ENCODE measurements at regions not wholly inside any gene's neighbourhood (a gene's known extent, or its start where the extent isn't known, plus 50 kb on each side); places are given as distances from the start of the nearest gene placed in this dataset.
"Not testable (repeated sequence)": the region's sequence is repeated elsewhere in the genome, so short reads cannot be mapped to it uniquely, and the experiment has no call there.

DNA sequence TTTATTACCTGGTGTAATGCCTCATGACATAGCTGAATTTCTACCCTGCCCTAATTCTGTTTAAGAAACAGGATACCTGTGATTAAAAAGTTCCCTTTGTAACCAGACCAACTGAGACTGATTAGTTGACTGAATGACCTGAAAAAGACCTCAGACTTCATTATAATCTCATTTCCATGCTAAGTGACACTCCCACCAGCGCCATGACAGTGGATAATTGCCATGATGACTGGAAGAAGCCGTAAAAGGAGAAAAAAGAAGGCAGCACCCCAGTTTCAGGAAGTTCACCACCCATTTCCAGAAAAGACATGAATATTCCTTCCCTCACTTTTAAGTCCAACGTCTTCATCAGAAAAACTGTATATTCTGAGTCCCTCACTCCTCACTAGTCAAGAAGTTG, 125.6 kb upstream of the HS3ST4 start:
- DNase-seq (ENCODE audit: low read depth, low spot score): no peak

DNA sequence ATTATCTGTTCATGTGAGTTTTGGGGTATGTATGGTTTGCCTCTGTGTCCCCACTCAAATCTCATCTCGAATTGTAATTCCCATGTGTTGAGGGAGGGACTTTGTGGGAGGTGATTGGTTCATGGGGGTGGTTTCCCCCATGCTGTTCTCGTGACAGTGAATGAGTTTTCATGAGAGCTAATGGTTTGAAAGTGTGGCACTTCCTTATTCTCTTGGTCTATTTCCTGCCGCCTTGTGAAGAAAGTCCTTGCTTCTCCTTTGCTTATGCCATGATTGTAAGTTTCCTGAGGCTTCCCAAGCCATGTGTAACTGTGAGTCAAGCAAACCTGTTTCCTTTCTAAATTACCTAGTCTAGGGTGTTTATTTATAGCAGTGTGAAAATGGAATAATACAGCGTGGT, 128.1 kb upstream of the HS3ST4 start:
- no peak for DNase-seq (ENCODE audit: low read depth, low spot score)

DNA sequence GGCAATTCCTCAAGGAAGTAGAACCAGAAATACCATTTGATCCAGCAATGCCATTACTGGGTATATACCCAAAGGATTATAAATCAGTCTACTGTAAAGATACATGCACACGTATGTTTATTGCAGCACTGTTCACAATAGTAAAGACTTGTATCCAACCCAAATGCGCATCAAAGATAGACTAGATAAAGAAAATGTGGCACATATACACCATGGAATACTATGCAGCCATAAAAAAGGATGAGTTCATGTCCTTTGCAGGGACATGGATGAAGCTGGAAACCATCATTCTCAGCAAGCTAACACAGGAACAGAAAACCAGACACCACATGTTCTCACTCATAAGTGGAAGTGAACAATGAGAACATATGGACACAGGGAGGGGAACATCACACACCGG, 130.0 kb upstream of the HS3ST4 start:
- DNase-seq (ENCODE audit: low read depth, low spot score): not testable (repeated sequence)

DNA sequence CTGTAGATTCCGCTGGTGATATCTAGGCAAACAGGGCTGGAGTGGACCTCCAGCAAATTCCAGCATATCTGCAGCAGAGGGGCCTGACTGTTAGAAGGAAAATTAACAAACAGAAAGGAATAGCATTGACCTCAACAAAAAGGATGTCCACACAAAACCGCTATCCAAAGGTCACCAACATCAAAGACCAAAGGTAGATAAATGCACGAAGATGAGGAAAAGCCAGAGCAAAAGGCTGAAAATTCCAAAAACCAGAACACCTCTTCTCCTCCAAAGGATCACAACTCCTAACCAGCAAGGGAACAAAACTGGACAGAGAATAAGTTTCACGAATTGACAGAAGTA, 134.8 kb upstream of the HS3ST4 start:
- not testable (repeated sequence) for DNase-seq (ENCODE audit: low read depth, low spot score)

DNA sequence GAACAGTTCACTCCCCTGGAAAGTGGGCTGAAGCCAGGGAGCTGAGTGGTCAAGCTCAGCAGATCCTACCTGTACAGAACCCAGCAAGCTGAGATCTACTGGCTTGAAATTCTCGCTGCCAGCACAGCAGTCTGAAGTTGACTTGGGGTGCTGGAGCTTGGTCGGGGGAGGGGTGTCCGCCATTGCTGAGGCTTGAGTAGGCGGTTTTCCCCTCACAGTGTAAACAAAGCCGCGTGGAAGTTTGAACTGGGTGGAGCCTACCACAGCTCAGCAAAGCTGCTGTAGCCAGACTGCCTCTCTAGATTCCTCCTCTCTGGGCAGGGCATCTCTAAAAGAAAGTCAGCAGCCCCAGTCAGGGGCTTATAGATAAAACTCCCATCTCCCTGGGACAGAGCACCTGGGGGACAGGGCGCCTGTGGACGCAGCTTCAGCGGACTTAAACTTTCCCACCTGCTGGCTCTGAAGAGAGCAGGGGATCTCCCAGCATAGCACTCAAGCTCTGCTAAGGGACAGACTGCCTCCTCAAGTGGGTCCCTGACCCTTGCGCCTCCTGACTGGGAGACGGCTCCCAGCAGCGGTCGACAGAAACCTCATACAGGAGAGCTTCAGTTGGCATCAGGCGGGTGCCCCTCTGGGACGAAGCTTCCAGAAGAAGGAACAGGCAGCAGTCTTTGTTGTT, 135.3 kb upstream of the HS3ST4 start:
- DNase-seq (ENCODE audit: low read depth, low spot score): not testable (repeated sequence)

DNA sequence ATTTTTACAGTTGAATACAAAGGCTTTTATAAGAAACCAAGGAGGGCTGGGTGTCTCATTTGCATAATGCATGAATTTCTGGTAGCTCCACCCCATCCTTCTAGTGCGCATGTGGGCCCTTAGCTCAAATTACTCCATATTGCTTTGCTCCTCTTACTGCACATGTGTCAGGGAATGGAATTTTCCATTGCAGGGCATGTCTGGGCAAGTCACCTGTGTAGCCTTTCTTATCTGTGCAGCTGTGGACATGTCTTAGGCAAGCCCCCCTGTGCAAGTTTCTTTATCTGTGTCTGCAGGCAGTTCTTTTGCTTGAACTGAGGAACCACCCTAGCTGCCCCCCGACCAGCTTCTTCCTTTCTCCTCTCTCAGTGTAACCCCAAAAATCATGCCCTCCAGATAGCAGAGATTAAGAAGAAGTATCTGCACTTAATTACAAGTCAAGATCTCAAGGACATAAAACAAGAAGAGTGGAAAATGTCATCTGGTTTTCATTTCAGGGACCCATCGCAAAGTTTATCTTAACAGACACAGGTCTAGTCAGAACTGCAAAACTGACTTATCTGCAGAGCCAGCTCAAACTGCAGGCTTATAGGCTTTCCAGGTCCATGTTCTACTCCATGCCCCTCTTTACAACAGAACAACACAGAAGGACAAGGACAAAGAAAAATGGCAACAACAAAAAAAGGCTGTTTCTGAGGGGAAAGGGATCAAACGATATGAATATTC, 137.9 kb upstream of the HS3ST4 start:
- no peak for DNase-seq (ENCODE audit: low read depth, low spot score)

DNA sequence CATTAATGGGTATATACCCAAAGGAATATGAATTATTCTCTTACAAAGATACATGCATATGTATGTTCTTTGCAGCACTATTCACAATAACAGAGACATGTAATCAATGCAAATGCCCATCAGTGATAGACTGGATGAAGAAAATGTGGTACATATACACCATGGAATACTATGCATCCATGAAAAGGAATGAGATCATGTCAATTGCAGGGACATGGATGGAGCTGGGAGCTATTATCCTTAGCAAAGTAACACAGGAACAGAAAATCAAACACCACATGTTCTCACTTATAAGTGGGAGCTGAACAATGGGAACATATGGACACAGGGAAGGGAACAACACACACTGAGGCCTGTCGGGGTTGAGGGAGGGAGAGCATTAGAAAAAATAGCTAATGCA, 141.1 kb upstream of the HS3ST4 start:
- DNase-seq (ENCODE audit: low read depth, low spot score): no peak

DNA sequence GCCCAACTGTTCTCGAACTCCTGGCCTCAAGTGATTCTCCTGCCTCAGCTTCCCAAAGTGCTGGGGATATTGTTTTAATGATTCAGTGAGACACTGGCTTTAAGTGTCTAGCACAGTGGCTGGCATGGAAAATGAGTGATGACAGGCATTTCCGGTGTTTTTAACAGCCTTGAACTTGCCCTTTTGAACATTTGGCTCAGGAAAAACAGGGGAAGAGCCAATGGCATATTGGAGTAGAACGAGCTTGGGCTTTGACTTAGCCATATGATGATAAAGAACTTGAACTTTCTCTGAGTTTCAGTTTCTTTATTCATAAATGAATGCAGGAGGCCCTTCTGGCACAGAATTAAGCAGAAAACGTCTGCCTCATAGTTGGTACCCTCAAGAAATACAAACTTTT, 145.0 kb upstream of the HS3ST4 start:
- no peak for DNase-seq (ENCODE audit: low read depth, low spot score)

DNA sequence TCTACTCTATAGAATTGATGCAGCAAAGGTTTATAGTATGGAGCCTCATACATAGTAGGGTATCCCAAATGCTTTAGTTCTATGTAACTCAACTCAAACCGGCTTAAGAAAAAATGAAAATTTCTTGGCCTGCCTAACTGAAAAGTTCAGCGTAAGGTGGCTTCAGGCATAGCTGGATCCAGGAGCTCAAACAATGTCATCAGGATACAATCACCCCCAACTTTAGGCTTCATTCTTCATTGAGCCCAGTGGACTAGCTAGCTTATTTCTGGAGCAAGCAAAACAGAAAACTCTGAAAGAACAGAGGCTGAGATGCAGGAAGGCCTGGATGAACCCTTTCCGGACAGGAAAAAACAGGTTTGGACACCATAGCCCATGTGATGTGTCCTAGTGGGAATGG, 147.5 kb upstream of the HS3ST4 start:
- no peak for DNase-seq (ENCODE audit: low read depth, low spot score)

DNA sequence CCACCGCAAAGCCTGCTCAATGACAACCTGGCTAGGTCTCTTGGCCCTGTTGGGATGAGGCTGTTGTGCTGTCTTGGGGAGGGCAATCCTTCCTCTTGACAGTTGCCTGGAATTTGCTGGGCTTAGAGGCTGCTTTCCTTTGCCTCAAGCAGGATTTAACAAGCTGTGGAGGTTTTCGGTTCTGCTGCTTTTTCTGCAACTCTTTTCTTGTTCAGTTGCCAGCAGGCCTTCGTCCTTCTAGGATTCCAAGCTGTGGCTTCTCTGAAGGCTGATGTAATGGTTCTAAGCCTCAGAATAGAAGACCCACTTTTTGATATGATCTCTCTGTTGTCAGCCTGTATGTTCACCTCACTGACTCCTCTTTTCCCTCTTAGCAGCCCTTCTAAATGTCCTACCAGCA, 149.5 kb upstream of the HS3ST4 start:
- no peak for DNase-seq (ENCODE audit: low read depth, low spot score)

DNA sequence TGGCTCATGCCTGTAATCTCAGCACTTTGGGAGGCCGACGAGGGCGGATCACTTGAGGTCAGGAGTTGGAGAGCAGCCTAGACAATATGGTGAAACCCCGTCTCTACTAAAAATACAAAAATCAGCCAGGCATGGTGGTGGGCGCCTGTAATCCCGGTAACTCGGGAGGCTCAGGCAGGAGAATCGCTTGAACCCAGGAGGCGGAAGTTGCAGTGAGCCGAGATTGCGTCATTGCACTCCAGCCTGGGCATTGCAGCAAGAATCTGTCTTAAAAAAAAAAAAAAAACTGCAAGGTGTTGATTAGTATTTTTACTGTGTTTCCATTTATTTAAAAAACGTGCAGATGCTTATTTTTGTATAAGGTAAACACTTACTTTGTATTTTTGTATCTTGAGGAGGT, 152.0 kb upstream of the HS3ST4 start:
- DNase-seq (ENCODE audit: low read depth, low spot score): not testable (repeated sequence)

DNA sequence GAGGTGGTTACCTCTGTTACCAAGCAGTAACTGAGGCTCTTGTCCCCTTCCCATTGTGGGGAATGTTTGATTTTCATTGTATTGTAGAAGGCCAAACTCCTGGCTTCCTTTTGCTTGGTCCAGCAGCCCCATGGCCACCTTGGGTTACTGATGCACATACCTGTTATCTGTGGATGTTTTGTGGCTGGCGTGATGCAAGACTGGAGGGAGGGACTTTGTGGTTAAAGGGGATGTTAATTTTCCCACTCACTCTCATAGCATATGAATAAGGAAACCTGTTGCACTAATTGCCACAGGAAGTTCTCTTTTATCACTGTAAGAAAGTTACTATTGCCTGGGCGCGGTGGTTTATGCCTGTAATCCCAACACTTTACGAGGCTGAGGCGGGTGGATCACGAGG, 168.6 kb upstream of the HS3ST4 start:
- DNase-seq (ENCODE audit: low read depth, low spot score): peak; percentile 47

DNA sequence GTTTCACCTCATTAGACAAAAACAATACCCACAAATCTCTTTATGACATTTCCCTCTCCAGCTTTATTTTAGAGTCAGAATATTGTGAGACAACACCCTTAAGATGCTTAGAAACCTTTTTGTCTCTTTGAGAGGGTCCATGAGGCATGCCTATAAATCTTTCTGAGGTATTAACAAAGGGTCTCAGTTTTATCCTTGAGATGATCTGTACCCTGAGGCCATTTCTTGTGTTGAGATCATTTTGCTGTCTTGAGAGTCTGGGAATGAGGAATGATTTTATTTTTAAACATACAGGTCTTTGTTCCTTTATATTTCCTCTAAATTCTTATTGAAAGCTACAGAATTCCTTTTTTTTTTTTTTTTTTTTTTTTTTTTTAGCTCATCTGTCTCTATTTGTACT, 179.7 kb upstream of the HS3ST4 start:
- DNase-seq (ENCODE audit: low read depth, low spot score): no peak

DNA sequence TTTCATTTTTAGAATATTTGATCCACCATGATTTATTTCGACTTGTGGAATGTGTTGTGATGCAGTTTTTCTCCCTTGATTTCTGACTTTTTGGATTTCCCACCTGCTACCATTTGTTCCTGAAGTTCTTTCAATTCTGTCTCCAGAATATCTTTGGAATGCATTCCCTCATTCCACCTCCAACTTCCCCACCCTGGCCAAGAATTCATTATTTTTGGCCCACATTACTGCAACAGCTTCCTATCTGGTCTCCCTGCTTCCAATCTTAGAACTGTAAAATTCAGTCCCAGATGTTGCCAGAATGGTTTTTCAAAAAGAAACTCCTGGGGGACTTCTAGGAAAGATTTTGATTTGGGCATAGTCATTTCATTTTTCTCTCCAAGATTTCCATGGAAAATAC, 182.3 kb upstream of the HS3ST4 start:
- no peak for DNase-seq (ENCODE audit: low read depth, low spot score)

DNA sequence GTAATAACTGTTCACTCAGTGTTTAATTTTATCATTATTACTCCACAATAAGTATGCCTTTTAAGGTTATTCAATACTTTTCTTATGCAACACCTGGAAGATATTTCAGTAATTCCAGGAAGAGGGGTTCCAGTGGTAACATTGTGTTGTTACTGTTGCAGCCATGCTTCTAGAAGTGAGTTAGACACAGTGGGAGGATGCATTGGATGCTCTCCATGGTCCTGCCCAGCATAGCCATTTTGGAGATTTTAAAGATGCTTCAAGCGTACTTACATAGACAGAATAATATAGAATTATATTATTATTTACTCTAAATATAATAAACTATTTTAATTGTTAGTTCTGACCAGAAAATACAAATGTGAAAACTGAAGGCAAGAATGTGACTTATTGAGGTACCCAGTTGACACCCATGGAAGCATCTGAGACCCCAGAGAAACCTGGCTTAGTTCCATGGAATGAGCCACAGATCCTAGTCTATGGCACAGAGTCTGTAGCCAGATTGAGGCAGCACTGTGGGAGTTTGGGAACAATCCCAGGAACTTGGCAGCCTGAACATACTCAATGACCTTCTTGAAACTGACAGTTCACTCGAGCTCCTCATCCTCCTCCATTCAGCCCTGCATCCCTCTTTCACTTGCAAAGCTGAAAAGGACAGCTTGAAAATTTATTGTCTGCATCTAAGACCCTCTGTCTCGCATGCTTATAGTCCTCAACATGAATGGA, 190.1 kb upstream of the HS3ST4 start:
- no peak for DNase-seq (ENCODE audit: low read depth, low spot score)

DNA sequence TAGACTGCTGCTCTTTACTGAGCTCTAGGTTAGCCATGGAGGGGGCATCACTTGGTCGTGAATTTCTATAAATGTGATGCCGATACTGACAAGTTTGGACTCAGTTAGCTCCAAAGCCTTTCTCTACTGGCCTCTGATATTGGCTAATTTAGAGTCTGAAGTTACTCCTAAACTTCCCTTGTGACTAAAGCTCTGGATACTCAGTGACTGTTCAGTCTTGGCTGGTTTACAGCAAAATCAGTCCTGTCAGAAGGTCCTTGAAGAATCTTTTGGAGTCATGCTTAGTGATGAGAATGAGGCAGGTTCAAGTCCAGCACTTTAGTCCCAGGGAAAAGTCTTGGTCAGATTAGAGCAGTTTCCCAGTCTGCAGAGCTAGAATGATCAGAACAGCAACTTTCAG, 197.5 kb upstream of the HS3ST4 start:
- no peak for DNase-seq (ENCODE audit: low read depth, low spot score)

DNA sequence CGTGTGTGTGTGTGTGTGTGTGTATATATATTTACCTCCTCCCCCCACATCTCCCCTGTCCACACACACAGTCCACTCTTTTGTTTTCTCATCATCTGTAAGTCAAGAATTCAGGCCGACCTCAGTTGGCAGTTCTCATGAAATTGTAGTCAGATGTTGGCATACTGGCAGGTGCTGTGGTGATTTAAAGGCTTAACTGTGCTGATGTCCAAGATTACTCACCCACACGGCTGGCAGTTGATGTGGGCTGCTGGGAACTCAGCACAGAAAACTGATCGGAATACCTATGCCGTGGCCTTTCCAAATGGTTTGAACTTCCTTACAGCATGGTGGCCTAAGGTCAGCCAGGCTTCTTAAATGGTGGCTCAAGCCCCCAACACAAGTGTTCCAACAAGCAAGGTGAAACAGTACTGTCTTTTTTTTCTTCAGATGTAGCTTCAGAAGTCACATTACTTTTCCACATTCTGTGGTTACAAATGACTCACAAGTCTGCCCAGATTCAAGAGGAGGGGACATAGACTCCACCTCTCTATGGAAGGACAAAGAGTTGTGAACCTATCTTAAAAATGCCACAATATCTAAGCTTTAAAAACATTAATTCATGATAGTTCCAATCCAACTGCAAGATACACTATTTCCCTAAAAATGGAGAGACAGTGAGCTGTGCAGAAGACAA, 198.5 kb upstream of the HS3ST4 start:
- no peak for DNase-seq (ENCODE audit: low read depth, low spot score)

DNA sequence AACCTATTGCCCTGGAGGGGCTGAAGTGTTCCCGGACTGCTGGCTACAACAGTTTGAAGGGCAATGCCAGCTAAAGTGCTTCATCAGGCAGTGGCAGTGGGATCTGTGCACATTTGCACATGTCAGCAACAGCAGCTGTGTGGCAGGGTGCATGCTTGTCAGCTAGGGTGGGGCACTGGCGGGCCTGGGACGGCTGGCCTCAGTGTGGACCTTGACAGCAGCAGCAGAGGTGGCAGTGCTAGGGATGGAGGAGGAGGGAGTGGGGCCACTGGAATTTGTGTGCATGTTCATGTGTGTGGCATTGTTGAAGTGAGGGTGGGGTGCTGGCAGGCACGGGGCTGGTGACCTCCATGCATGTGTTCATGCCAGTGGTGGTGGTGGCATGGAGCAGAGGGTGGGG, 203.3 kb upstream of the HS3ST4 start:
- no peak for DNase-seq (ENCODE audit: low read depth, low spot score)

DNA sequence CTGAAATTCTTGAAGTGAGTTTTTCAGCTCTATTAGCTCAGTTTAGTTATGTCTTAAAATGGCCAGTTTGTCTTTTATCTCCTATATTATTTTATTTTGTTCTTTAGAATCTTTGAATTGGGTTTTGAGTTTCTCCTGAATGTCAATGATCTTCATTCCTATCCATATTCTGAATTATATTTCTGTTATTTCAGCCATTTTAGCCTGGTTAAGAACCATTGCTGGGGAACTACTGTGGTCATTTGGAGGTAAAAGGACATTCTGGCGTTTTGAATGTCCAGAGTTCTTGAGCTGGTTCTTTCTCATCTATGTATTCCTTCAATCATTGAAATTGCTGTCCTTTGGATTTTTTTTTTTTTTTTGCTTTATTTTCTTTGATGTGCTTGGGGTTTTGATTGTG, 203.9 kb upstream of the HS3ST4 start:
- no peak for DNase-seq (ENCODE audit: low read depth, low spot score)

DNA sequence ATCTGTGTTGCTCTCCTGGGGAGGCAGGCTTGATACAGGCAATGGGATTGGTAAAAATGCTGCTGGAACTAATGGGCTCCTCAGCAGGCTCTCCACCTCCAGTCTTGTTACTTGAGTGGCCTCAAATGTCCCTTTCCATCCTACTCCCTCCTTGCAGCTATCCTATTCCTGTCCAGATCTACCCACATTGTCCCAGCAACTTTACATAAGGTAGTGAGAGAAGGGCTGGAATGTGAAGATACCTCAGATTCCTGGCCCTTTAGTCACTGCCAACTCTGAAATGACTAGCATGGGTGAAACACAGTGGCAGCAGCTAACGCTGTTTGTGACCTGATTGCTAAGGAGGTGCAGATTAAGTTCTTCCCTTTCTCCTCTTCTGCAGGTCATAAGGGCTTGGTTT, 210.1 kb upstream of the HS3ST4 start:
- DNase-seq (ENCODE audit: low read depth, low spot score): peak; percentile 65

DNA sequence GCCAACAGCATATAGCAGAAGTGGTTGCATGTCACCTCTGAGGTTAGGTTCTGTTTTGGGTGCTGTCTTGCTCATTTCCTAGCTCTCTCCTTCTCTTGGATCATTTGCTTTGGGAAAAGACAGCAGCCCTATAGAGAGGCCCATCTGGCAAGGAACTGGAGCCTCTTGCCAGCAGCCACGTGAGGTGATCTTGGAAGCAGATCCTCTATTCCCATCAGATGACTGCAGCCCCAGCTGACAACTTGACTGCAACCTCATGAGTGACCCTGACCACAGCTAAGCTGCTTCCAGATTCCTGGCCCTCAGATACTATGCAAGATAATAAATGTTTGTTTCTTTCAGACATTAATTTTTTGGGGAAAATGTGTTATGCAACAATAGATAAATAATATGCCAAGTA, 213.3 kb upstream of the HS3ST4 start:
- DNase-seq (ENCODE audit: low read depth, low spot score): no peak

DNA sequence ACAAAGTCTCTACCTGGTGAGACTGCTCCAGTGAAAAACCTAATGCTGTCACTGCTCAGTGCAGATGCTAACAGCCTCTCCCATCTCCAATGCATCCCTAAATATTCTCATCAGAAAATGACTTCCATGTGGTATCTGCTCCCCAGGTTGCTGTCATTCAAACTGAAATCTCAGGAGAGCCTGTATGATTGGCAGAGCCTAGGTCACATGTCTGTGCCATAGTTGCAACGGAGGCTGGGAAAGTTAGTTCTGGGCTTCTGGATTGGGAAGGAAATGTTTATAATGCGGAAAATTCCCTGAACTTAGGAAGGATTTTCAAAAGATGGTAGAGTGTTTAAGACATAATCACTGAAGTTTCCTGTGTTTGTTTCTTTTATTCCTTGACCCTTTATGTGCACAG, 206.4 kb upstream of the ZKSCAN2 start:
- DNase-seq (ENCODE audit: low read depth, low spot score): no peak

DNA sequence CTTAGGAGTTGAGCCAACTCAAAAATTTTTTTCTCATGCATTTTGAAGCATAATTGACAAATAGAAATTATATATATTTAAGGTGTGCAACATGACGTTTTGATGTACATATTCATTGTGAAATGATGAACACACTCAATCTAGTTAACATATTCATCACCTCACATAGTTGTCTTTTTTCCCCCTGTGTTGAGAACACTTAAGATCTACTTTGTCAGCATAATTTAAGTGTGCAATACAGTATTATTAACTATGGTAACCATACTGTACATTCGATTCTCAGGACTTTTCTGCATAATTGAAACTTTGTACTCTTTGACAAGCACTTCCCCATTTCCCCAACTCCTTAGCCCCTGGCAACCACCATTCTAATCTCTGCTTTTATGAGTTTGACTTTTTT, 192.2 kb upstream of the ZKSCAN2 start:
- no peak for DNase-seq (ENCODE audit: low read depth, low spot score)
